ENCODE measurements at regions not wholly inside any gene's neighbourhood (a gene's known extent, or its start where the extent isn't known, plus 50 kb on each side); places are given as distances from the start of the nearest gene placed in this dataset.
"Not testable (repeated sequence)": the region's sequence is repeated elsewhere in the genome, so short reads cannot be mapped to it uniquely, and the experiment has no call there.

DNA sequence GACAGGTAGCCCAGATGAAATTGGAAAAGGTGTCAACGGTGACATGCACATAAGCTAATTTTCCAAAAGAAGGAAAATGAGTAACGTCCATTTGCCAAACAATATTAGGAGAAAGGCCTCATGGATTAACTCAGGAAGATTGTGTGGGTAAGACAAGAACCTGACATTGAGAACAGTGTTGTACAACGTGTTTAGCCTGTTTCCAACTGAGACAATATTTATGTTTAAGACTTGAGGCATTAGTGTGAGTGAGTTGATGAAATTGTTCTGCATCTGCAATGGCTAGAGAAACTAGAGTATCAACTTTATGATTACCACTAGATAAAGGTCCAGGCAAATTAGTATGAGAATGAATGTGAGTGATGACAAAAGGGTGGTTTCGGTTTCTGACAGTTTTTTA is 191.3 kb upstream of the RAI14 start:
- Histone ChIP-seq H3K4me1 (replicated peaks; ENCODE audit: insufficient read depth) (peaks cover 6% of the 10 kb centered on the region; the same call in 1 of the 2 replicates), H3F3A (ENCODE audit: insufficient read depth, low read depth) (no peaks in the 10 kb centered on the region), H2AFZ (no peak overlapping the region), H3K27me3 (ENCODE audit: insufficient read depth, low read depth) (no peaks in the 10 kb centered on the region), H3K36me3 (ENCODE audit: low read depth) (no peaks in the 10 kb centered on the region), H3K4me3 (no peak overlapping the region; the same call in 1 of the 2 replicates), H3K9me3 (ENCODE audit: insufficient read depth, low read depth) (peaks cover 5% of the 10 kb centered on the region), H3K27ac (no peak overlapping the region), H3K9me2 (ENCODE audit: insufficient read depth) (no peaks in the 10 kb centered on the region), H4K20me1 (ENCODE audit: insufficient read depth) (no peaks in the 10 kb centered on the region), H3K4me2 (peak overlapping the region; percentile 35), H3K79me2 (ENCODE audit: low read depth) (no peaks in the 10 kb centered on the region)
- intact Hi-C loops (cut with micrococcal nuclease; ENCODE audit: unreplicated experiment) = loop anchor here (1.0 kb wide), 3 partner anchors 468 to 1029 kb away; partner anchors contain the start of gene TARS1
- BruUV-seq (replicated peaks) = no TSS peak
- POLR2A ChIA-PET (ENCODE audit: unreplicated experiment) = no interaction called here
- TF ChIP-seq, protein P1, sequence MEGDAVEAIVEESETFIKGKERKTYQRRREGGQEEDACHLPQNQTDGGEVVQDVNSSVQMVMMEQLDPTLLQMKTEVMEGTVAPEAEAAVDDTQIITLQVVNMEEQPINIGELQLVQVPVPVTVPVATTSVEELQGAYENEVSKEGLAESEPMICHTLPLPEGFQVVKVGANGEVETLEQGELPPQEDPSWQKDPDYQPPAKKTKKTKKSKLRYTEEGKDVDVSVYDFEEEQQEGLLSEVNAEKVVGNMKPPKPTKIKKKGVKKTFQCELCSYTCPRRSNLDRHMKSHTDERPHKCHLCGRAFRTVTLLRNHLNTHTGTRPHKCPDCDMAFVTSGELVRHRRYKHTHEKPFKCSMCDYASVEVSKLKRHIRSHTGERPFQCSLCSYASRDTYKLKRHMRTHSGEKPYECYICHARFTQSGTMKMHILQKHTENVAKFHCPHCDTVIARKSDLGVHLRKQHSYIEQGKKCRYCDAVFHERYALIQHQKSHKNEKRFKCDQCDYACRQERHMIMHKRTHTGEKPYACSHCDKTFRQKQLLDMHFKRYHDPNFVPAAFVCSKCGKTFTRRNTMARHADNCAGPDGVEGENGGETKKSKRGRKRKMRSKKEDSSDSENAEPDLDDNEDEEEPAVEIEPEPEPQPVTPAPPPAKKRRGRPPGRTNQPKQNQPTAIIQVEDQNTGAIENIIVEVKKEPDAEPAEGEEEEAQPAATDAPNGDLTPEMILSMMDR (conservative IDR thresholded peaks at IDR 0.05) = no peak
- no peak for TF ChIP-seq EZH2 (IDR thresholded peaks at IDR 0.05; ENCODE audit: low read depth)
- peak in 1 of 2 experiments; percentile 32 for DNase-seq
- CTCF ChIA-PET = interaction anchor here (0.7 to 1.4 kb wide), 3 partner anchors 443 to 469 kb away, joined by 3 to 8 read pairs (median 3); no protein-coding TSS in a partner anchor

DNA sequence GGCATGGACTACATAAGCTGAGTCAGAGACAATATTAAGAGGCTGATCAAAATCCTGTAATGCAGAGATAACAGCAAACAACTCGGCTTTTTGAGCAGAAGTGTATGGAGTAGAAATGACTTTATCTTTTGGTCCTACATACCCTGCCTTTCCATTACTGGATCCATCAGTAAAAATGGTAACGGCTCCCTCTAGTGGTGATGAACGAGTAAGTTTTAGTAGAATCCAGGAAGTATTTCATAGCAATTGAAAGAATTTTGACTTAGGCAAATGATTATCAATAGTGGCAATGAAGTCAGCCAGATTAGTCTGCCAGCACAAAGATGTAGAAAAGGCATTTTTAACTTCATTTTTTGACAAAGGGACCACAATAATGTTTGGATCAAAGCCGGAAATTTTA is 190.8 kb upstream of the RAI14 start:
- TF ChIP-seq, protein P1 (conservative IDR thresholded peaks at IDR 0.05) = peak; percentile 76
- intact Hi-C loops (cut with micrococcal nuclease; ENCODE audit: unreplicated experiment) = loop anchor here (1.0 kb wide), 3 partner anchors 468 to 1029 kb away; partner anchors contain the start of gene TARS1
- H3K79me2 ChIP-seq (ENCODE audit: low read depth); H2AFZ ChIP-seq; H3K9me3 ChIP-seq (ENCODE audit: insufficient read depth, low read depth); H3K27me3 ChIP-seq (ENCODE audit: insufficient read depth, low read depth); H3F3A ChIP-seq (ENCODE audit: insufficient read depth, low read depth); BruUV-seq (replicated peaks); H3K36me3 ChIP-seq (ENCODE audit: low read depth); H4K20me1 ChIP-seq (ENCODE audit: insufficient read depth); H3K9me2 ChIP-seq (ENCODE audit: insufficient read depth); H3K4me3 ChIP-seq; H3K4me1 ChIP-seq (replicated peaks; ENCODE audit: insufficient read depth); H3K27ac ChIP-seq: not testable (repeated sequence)
- ChIA-PET POLR2A (ENCODE audit: unreplicated experiment) (interaction anchor here (0.7 kb wide), 1 partner anchor 1875 kb away, joined by 4 read pairs; no protein-coding TSS in a partner anchor), CTCF (interaction anchor here (1.4 kb wide), 1 partner anchor 468 kb away, joined by 8 read pairs; no protein-coding TSS in a partner anchor)
- peak; percentile 35 to 57 for DNase-seq
- peak overlapping the region; percentile 35 for H3K4me2 ChIP-seq

DNA sequence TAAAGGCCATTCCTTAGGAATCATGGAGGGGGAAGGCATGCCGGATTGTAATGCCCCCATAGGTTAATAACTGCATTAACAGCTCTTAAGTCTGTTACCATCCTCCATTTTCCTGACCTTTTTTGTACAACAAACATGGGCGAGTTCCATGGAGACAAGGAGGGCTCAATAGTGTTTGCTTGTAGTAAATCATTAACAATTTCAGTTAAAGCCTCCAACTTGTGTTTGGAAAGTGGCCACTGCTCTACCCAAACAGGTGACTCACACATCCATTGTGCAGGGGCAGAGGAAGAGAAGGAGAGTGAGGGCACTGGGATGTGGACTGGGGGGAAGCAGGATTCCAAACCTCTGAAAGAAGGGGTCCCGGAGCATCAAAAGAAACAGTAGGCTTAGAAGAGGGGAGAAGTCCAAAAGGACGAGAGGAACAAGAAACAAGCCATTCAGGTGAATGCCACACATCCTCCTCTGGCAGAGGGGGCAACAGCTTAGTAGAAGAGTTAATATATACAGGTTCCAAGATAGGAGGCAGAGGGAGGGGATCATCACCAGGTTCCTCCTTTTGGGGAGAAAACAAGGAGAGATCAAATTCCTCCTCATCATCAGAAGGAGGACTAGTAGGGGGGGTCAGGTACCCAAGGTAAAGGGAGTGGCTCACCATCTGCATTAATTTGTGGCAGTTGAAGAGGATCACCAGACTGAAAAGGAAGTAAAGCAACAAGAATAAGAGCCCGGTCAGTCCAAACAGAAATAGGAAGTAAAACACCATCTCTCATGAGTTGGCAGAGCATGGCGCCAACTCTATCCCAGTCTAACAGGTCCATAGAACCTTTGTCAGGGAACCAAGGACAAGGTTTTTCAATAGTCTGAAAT is 189.4 kb upstream of the RAI14 start:
- H3K27me3 ChIP-seq (ENCODE audit: insufficient read depth, low read depth); H3K9me3 ChIP-seq (ENCODE audit: insufficient read depth, low read depth); H2AFZ ChIP-seq; intact Hi-C loops (cut with micrococcal nuclease; ENCODE audit: unreplicated experiment); H3K9me2 ChIP-seq (ENCODE audit: insufficient read depth); H4K20me1 ChIP-seq (ENCODE audit: insufficient read depth); H3K4me3 ChIP-seq; H3F3A ChIP-seq (ENCODE audit: insufficient read depth, low read depth); H3K79me2 ChIP-seq (ENCODE audit: low read depth); DNase-seq; H3K4me1 ChIP-seq (replicated peaks; ENCODE audit: insufficient read depth); H3K36me3 ChIP-seq (ENCODE audit: low read depth); H3K4me2 ChIP-seq; BruUV-seq (replicated peaks); H3K27ac ChIP-seq: not testable (repeated sequence)
- CTCF ChIA-PET = interaction anchor here (0.7 kb wide), 1 partner anchor 746 kb away, joined by 5 read pairs; no protein-coding TSS in a partner anchor
- POLR2A ChIA-PET (ENCODE audit: unreplicated experiment) = interaction anchor here (0.7 kb wide), 1 partner anchor 576 kb away, joined by 3 read pairs; no protein-coding TSS in a partner anchor

Data from PC-9 (cell line).